Trophoblast cell (in vitro differentiated cells and primary cell): ENCODE measurements at regions not wholly inside any gene's neighbourhood (a gene's known extent, or its start where the extent isn't known, plus 50 kb on each side); places are given as distances from the start of the nearest gene placed in this dataset.

Experiments
- DNase-seq, 2 donors: peaks; one replicate each; pipeline ENCODE4 v3.0.0-alpha.2; 2016
- H2AFZ ChIP-seq: 2 replicates; pipeline ENCODE4 v1.6.1; 2013; ENCODE audit warnings: low read length, moderate library complexity, mild to moderate bottlenecking; ENCODE audit not compliant: insufficient read depth, poor library complexity
- H2AK5ac ChIP-seq: 2 replicates; pipeline ENCODE4 v1.6.1; 2013; ENCODE audit warnings: mild to moderate bottlenecking, low read length
- H2BK120ac ChIP-seq: 2 replicates; pipeline ENCODE4 v1.6.1; 2013; ENCODE audit warnings: low read length, mild to moderate bottlenecking, moderate library complexity; ENCODE audit not compliant: insufficient read depth, poor library complexity
- H2BK12ac ChIP-seq: 2 replicates; pipeline ENCODE4 v1.6.1; 2013; ENCODE audit warnings: mild to moderate bottlenecking, low read length, moderate library complexity
- H2BK5ac ChIP-seq: 2 replicates; pipeline ENCODE4 v1.6.1; 2013; ENCODE audit warnings: low read length, low read depth, moderate library complexity, mild to moderate bottlenecking; ENCODE audit not compliant: poor library complexity
- H3K14ac ChIP-seq: 2 replicates; pipeline ENCODE4 v1.6.1; 2013; ENCODE audit warnings: mild to moderate bottlenecking, low read length
- H3K18ac ChIP-seq: 2 replicates; pipeline ENCODE4 v1.6.1; 2013; ENCODE audit warnings: mild to moderate bottlenecking, low read length
- H3K23ac ChIP-seq: 2 replicates; pipeline ENCODE4 v1.6.1; 2013; ENCODE audit warnings: low read length
- H3K27ac ChIP-seq: 2 replicates; pipeline ENCODE4 v1.5.1; 2013; ENCODE audit warnings: low read depth, mild to moderate bottlenecking, inconsistent platforms, low read length, moderate library complexity
- H3K27me3 ChIP-seq: 2 replicates; pipeline ENCODE4 v1.6.1; 2013; ENCODE audit warnings: inconsistent platforms, mild to moderate bottlenecking, low read length, moderate library complexity; ENCODE audit not compliant: insufficient read depth
- H3K36me3 ChIP-seq, 2 experiments: 1 replicate in 1 of 2; 2 replicates in 1 of 2; pipeline ENCODE4 v1.6.1; 2013; ENCODE audit warnings: low read length in 2 of 2, mild to moderate bottlenecking in 2 of 2, moderate library complexity in 1 of 2; ENCODE audit not compliant: insufficient read depth in 2 of 2, control insufficient read depth in 1 of 2
- H3K4ac ChIP-seq: 2 replicates; pipeline ENCODE4 v1.6.1; 2013; ENCODE audit warnings: low read depth, mild to moderate bottlenecking, low read length, moderate library complexity
- H3K4me1 ChIP-seq, 2 experiments: 1 replicate in 1 of 2; 2 replicates in 1 of 2; pipeline ENCODE4 v1.6.1; 2013; ENCODE audit warnings: low read length in 2 of 2, mild to moderate bottlenecking in 2 of 2, moderate library complexity in 1 of 2; ENCODE audit not compliant: insufficient read depth in 2 of 2, control insufficient read depth in 1 of 2
- H3K4me2 ChIP-seq: 2 replicates; pipeline ENCODE4 v1.6.1; 2013; ENCODE audit warnings: inconsistent platforms, mild to moderate bottlenecking, low read length, moderate library complexity
- H3K4me3 ChIP-seq: 2 replicates; pipeline ENCODE4 v1.5.1; 2013; ENCODE audit warnings: mild to moderate bottlenecking, low read depth, low read length, inconsistent platforms
- H3K79me1 ChIP-seq: one replicate; pipeline ENCODE4 v1.6.1; 2013; ENCODE audit warnings: low read length
- H3K79me2 ChIP-seq: 2 replicates; pipeline ENCODE4 v1.6.1; 2013; ENCODE audit warnings: low read length, mild to moderate bottlenecking; ENCODE audit not compliant: control insufficient read depth, insufficient read depth, poor library complexity
- H3K9ac ChIP-seq: 2 replicates; pipeline ENCODE4 v1.6.1; 2013; ENCODE audit warnings: mild to moderate bottlenecking, low read length
- H3K9me3 ChIP-seq: 2 replicates; pipeline ENCODE4 v1.6.1; 2013; ENCODE audit warnings: low read depth, mild to moderate bottlenecking, control low read depth, inconsistent platforms, low read length; ENCODE audit not compliant: insufficient read depth
- H4K12ac ChIP-seq: 2 replicates; pipeline ENCODE4 v1.6.1; 2013; ENCODE audit warnings: low read depth, mild to moderate bottlenecking, low read length, moderate library complexity
- H4K8ac ChIP-seq: 2 replicates; pipeline ENCODE4 v1.6.1; 2013; ENCODE audit warnings: low read depth, mild to moderate bottlenecking, low read length, moderate library complexity
- H4K91ac ChIP-seq: one replicate; pipeline ENCODE4 v1.6.1; 2013; ENCODE audit warnings: low read depth, mild to moderate bottlenecking, low read length, moderate library complexity
- WGBS: extraction: QIAGEN DNeasy Blood & Tissue Kit; methylation state at CpG from one replicate; pipeline ENCODE4 v1.1.7; 2013; ENCODE audit warnings: missing lambda C conversion rate; ENCODE audit not compliant: insufficient read length, insufficient coverage; ENCODE audit errors: extremely low coverage; 5-methylcytosine and 5-hydroxymethylcytosine counted together

- Histone ChIP-seq H2AFZ (no peak overlapping the region), H3K27me3 (no peaks in the 10 kb centered on the region), H2BK5ac (no peak overlapping the region), H3K4me2 (no peak overlapping the region), H3K4ac (no peak overlapping the region), H3K79me2 (no peaks in the 10 kb centered on the region), H3K4me1 (no peaks in the 10 kb centered on the region), H2AK5ac (no peak overlapping the region), H4K8ac (no peak overlapping the region), H3K36me3 (no peaks in the 10 kb centered on the region), H3K4me3 (no peak overlapping the region), H2BK120ac (no peak overlapping the region), H3K79me1 (no peaks in the 10 kb centered on the region), H3K18ac (no peak overlapping the region), H4K91ac (no peak overlapping the region), H4K12ac (no peak overlapping the region), H3K27ac (no peak overlapping the region), H3K9ac (no peak overlapping the region), H3K23ac (no peak overlapping the region), H3K9me3 (no peaks in the 10 kb centered on the region), H3K14ac (no peak overlapping the region), H2BK12ac (no peak overlapping the region)
- WGBS = no CpG with 5 or more reads among the region's 2 CpGs
- no peak for DNase-seq
Measured at GRCh38 chr18:42437646-42438045, 482.6 kb downstream of the PIK3C3 start.

GRCh38 chr18:42442656-42443055 is 487.6 kb downstream of the PIK3C3 start:
- H3K18ac ChIP-seq = no peak overlapping the region
- H4K12ac ChIP-seq = no peak overlapping the region
- H3K79me1 ChIP-seq = no peaks in the 10 kb centered on the region
- H3K79me2 ChIP-seq = no peaks in the 10 kb centered on the region
- no peak overlapping the region for H3K27ac ChIP-seq
- no peak overlapping the region for H3K4ac ChIP-seq
- H3K9ac ChIP-seq = no peak overlapping the region
- H3K9me3 ChIP-seq = peaks cover 3% of the 10 kb centered on the region
- H3K4me2 ChIP-seq = no peak overlapping the region
- H2BK5ac ChIP-seq = no peak overlapping the region
- no peak overlapping the region for H3K23ac ChIP-seq
- no peak for DNase-seq
- H3K36me3 ChIP-seq = no peaks in the 10 kb centered on the region
- no peaks in the 10 kb centered on the region for H3K4me1 ChIP-seq
- no peak overlapping the region for H4K8ac ChIP-seq
- H3K27me3 ChIP-seq = no peaks in the 10 kb centered on the region
- H2BK120ac ChIP-seq = no peak overlapping the region
- no peak overlapping the region for H3K14ac ChIP-seq
- H2AK5ac ChIP-seq = no peak overlapping the region
- no peak overlapping the region for H2AFZ ChIP-seq
- no CpG with 5 or more reads among the region's 3 CpGs for WGBS
- no peak overlapping the region for H4K91ac ChIP-seq
- no peak overlapping the region for H3K4me3 ChIP-seq
- H2BK12ac ChIP-seq = no peak overlapping the region

- Histone ChIP-seq H4K8ac (no peak overlapping the region), H2BK120ac (no peak overlapping the region), H3K27ac (no peak overlapping the region), H4K91ac (no peak overlapping the region), H4K12ac (no peak overlapping the region), H3K23ac (no peak overlapping the region), H3K79me2 (no peaks in the 10 kb centered on the region), H3K4me2 (no peak overlapping the region), H3K14ac (no peak overlapping the region), H3K4me1 (no peaks in the 10 kb centered on the region), H3K4me3 (no peak overlapping the region), H2BK12ac (no peak overlapping the region), H2AFZ (no peak overlapping the region), H3K4ac (no peak overlapping the region), H2AK5ac (no peak overlapping the region), H3K27me3 (no peaks in the 10 kb centered on the region), H3K9ac (no peak overlapping the region), H3K79me1 (no peaks in the 10 kb centered on the region), H3K18ac (no peak overlapping the region), H2BK5ac (no peak overlapping the region), H3K9me3 (peaks cover 7% of the 10 kb centered on the region), H3K36me3 (no peaks in the 10 kb centered on the region)
- DNase-seq = no peak
- no CpG with 5 or more reads among the region's 1 CpG for WGBS
Measured at GRCh38 chr18:42444349-42444748, 489.3 kb downstream of the PIK3C3 start.

- H3K27ac ChIP-seq = no peak overlapping the region
- peaks cover 7% of the 10 kb centered on the region for H3K9me3 ChIP-seq
- no peak overlapping the region for H3K9ac ChIP-seq
- no peaks in the 10 kb centered on the region for H3K4me1 ChIP-seq
- H2BK5ac ChIP-seq = no peak overlapping the region
- H3K4ac ChIP-seq = no peak overlapping the region
- H2BK12ac ChIP-seq = no peak overlapping the region
- no peak overlapping the region for H3K4me3 ChIP-seq
- no peak overlapping the region for H3K4me2 ChIP-seq
- H3K36me3 ChIP-seq = no peaks in the 10 kb centered on the region
- H2AFZ ChIP-seq = no peak overlapping the region
- H2BK120ac ChIP-seq = no peak overlapping the region
- H2AK5ac ChIP-seq = no peak overlapping the region
- no peaks in the 10 kb centered on the region for H3K27me3 ChIP-seq
- H4K8ac ChIP-seq = no peak overlapping the region
- H3K14ac ChIP-seq = no peak overlapping the region
- WGBS = no CpG with 5 or more reads among the region's 2 CpGs
- DNase-seq = no peak
- H3K79me1 ChIP-seq = no peaks in the 10 kb centered on the region
- no peak overlapping the region for H3K18ac ChIP-seq
- H4K91ac ChIP-seq = no peak overlapping the region
- no peaks in the 10 kb centered on the region for H3K79me2 ChIP-seq
- no peak overlapping the region for H4K12ac ChIP-seq
- no peak overlapping the region for H3K23ac ChIP-seq
Measured at GRCh38 chr18:42445359-42445758, 490.3 kb downstream of the PIK3C3 start.
